ENCODE measurements at regions not wholly inside any gene's neighbourhood (a gene's known extent, or its start where the extent isn't known, plus 50 kb on each side); places are given as distances from the start of the nearest gene placed in this dataset.
"Not testable (repeated sequence)": the region's sequence is repeated elsewhere in the genome, so short reads cannot be mapped to it uniquely, and the experiment has no call there.

- DNase-seq (ENCODE audit: low read depth), result no peak
These were observed 283.5 kb downstream of the C16orf95 start for GRCh38 chr16:87033541-87034300.

- DNase-seq (ENCODE audit: low read depth), result no peak
These were observed 282.9 kb downstream of the C16orf95 start for GRCh38 chr16:87034317-87034716.

DNA sequence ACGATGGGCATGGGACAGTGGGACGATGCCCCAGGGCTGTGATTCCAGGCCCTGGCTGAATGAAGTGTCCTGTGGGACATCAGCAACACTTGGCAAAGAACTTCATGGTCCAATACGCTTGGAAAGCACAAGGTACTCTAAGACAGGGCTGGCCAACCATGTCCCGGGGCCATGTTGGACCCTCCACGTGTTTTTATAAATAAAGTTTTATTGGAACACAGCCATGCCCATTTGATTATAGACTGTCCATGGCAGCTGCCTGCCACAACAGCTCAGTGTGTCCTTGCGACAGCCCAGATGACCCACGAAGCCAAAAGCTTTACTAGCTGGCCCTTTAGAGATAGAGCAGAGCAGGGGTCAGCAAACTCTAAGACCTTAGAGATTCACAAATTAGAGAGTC, 282.1 kb downstream of the C16orf95 start:
- no peak for DNase-seq (ENCODE audit: low read depth)

- no peak for DNase-seq (ENCODE audit: low read depth)
These were observed 280.2 kb downstream of the C16orf95 start for GRCh38 chr16:87037012-87037411.

DNA sequence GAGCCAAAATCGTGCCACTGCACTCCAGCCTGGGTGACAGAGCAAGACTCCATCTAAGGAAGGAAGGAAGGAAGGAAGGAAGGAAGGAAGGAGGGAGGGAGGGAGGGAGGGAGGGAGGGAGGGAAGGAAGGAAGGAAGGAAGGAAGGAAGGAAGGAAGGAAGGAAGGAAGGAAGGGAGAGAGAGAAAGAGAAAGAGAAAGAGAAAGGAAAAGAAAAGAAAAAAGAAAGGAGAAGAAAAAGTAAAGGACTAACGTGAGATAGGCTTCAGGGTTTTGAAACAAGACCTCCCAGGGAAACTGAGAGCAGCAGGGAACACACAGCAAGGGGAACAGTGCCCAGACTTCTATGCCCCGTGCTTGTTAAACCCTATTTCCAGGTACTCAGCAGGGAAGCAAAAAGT, 278.7 kb downstream of the C16orf95 start:
- DNase-seq (ENCODE audit: low read depth), result not testable (repeated sequence)

DNA sequence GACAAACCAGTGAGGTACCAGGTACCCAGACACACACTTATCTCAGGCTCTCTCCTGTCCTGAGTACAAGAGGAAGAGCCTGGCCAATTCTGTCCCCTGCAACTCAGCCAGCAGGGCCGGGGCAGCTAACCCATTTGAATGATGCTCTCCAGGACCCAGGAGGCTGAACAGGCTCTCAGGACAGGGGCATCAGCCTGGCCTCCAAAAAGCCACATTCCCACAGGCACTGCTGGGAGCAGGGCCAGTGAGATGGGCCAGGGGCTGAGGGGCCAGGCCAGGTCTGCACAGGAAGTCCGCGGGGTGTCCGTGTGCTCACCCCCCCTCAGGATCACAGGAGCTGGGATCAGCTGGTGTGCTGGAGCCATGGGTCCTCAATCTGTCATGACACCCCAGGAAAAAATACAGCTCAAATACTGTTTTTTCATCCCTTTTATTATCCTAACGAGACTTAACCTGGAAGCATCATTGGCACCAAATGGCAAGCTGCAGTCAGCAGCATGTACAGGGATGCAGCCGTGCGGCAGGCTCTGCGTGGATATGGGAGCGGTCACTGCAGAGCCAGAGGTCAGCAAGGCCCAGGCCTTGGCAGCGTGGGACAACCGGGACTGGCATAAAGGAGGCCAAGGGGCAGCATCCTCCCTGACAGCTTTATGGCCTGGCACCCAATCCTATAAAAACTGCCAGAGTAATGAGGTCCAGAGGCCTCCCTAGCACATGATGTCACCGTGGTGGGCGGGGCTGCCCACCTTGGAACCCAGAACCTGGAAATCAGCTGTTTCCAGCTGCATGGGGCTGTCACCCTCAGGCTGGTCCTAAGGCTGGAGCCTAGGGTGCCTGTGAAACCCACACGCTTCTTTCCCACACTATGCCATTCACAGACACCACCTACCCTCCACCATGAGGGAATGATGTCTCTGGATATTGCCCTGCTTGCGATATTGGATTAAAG, 276.7 kb downstream of the C16orf95 start:
- DNase-seq (ENCODE audit: low read depth), result no peak

GRCh38 chr16:87041286-87041685, 275.9 kb downstream of the C16orf95 start:
- no peak for DNase-seq (ENCODE audit: low read depth)

- no peak for DNase-seq (ENCODE audit: low read depth)
These were observed 274.5 kb downstream of the C16orf95 start for GRCh38 chr16:87042551-87043230.

DNA sequence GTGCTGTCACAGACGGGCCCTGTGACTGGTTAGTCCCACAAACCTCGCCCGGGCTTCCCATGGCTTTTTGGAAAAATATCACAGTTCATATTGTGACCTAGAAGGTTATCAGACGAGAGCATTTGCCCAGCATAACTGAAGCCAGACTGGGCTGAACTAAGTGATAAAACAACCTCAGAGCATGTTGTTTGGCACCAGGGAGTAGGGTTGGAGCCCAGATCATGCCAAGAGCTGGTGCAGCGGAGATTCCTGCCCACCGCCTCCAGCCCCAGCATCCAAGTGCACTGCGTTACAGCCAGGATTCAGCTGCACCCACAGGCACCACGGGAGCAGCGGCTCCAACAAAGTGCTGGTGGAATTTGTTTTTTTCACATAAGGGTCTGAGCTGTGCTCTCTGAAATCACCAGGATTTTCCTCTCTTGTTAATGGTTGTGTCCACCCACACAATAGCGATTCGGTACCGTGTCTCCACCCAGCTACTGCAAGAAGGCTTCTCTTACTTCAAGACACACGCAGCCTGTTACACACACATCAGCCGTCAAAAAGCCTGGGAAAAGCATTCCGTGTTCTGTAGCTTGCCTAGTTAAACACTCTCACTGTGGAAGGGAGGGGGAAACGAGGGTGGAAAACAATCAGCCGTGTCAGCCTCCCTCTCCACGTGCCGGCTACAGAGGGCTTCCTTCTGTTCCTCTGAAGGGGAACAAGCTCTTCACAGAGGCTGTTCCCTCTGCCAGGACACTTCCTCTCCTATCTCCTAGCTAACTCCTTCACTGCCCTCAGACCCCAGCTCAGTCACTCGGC, 273.8 kb downstream of the C16orf95 start:
- DNase-seq (ENCODE audit: low read depth), result no peak

DNA sequence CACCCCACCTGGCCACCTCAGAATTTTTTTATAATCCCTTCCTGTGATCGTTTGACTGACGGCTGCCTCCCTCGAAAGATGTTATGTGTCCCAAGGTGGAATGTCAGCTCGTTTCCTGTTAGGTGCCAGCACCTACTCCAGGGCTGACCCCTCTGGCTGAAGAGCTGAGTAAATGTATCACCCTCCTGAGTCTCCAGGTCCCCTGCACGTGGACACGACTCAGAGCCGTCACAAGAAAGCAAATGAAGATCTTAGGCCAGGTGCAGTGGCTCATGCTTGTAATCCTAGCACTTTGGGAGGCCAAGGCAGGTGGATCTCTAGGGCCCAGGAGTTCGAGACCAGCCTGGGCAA, 273.2 kb downstream of the C16orf95 start:
- no peak for DNase-seq (ENCODE audit: low read depth)

- no peak for DNase-seq (ENCODE audit: low read depth)
These were observed 272.4 kb downstream of the C16orf95 start for GRCh38 chr16:87044829-87045228.

DNA sequence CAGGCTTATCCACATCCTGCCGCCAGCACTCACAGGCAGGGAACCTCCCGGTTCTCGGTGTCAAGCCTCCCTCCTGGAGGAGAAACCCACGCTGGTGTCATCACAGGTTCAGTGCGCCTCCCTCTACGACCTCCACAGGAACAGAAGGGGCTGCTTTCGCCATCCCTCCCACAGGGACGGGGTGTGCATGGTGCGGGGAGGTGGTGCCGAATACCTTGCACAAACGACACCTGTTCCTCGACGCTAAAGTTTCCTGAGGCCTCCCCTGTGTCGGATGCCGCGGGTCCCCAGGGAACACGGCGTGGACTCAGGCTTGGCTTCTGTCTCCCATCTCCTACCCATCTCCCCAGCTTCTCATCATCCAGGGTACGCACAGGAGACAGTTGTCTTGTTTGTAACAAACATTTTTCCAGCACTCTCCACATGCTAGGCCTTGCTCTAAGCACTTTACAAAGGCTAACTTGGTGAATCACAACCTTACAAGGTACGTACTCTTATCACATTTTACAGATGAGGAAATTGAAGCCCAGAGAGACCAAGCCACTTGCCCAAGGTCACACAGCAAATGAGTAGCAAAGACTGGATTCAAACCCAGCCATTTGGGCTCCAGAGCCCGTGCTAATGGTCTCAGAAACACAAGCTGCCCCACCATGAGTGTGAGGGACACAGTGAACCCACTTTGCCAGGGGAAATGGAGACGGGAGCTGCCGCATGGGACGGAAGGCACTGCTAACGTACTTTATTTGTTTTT, 271.6 kb downstream of the C16orf95 start:
- no peak for DNase-seq (ENCODE audit: low read depth)

- no peak for DNase-seq (ENCODE audit: low read depth)
These were observed 271.0 kb downstream of the C16orf95 start for GRCh38 chr16:87046235-87046634.

- no peak for DNase-seq (ENCODE audit: low read depth)
These were observed 269.8 kb downstream of the C16orf95 start for GRCh38 chr16:87047221-87048037.

GRCh38 chr16:87048038-87048729, 269.0 kb downstream of the C16orf95 start:
- no peak for DNase-seq (ENCODE audit: low read depth)

- DNase-seq (ENCODE audit: low read depth), result no peak
These were observed 268.5 kb downstream of the C16orf95 start for GRCh38 chr16:87048730-87049115.

GRCh38 chr16:87049216-87049615, 268.0 kb downstream of the C16orf95 start:
- DNase-seq (ENCODE audit: low read depth), result not testable (repeated sequence)

GRCh38 chr16:87050142-87050541, 267.1 kb downstream of the C16orf95 start:
- no peak for DNase-seq (ENCODE audit: low read depth)

- DNase-seq (ENCODE audit: low read depth), result no peak
These were observed 265.5 kb downstream of the C16orf95 start for GRCh38 chr16:87051526-87052320.
